Neural cell (in vitro differentiated cells): ENCODE measurements at regions not wholly inside any gene's neighbourhood (a gene's known extent, or its start where the extent isn't known, plus 50 kb on each side); places are given as distances from the start of the nearest gene placed in this dataset.

Experiments
- H2AFZ ChIP-seq: fragments of 200-600, 300-800 bp; sonication (generic), shearing (Covaris generic); 2 replicates; pipeline ENCODE4 v1.6.0; 2014; ENCODE audit warnings: low read depth, mild to moderate bottlenecking, antibody characterized with exemption, low read length, moderate library complexity
- H3F3A ChIP-seq: fragments of 200-600 bp; shearing (Covaris generic); 2 replicates; pipeline ENCODE4 v1.6.1; 2016; ENCODE audit warnings: mild to moderate bottlenecking, moderate library complexity, mixed read lengths, antibody characterized with exemption, low read length; ENCODE audit not compliant: insufficient read depth, poor library complexity, severe bottlenecking
- H3K27ac ChIP-seq: fragments of 200-600, 300-800 bp; sonication (generic), shearing (Covaris generic); 2 replicates; pipeline ENCODE4 v1.5.1; 2014; ENCODE audit warnings: mild to moderate bottlenecking, low read length, moderate library complexity
- H3K27me3 ChIP-seq: fragments of 300-800, 200-600 bp; sonication (generic), shearing (Covaris generic); 2 replicates; pipeline ENCODE4 v1.6.0; 2014; ENCODE audit warnings: mild to moderate bottlenecking, low read depth, low read length, moderate library complexity; ENCODE audit not compliant: insufficient read depth
- H3K36me3 ChIP-seq: fragments of 300-800, 200-600 bp; sonication (generic), shearing (Covaris generic); 2 replicates; pipeline ENCODE4 v1.5.1; 2014; ENCODE audit warnings: mild to moderate bottlenecking, antibody characterized with exemption, low read length, moderate library complexity; ENCODE audit not compliant: insufficient read depth
- H3K4me2 ChIP-seq: fragments of 300-800, 200-600 bp; sonication (generic), shearing (Covaris generic); 2 replicates; pipeline ENCODE4 v1.6.0; 2014; ENCODE audit warnings: mild to moderate bottlenecking, low read length
- H3K4me3 ChIP-seq: fragments of 300-800, 200-600 bp; sonication (generic), shearing (Covaris generic); 2 replicates; pipeline ENCODE4 v1.5.1; 2014; ENCODE audit warnings: mild to moderate bottlenecking, low read length, moderate library complexity
- H3K79me2 ChIP-seq: fragments of 200-600 bp; shearing (Covaris generic); replicated peaks from 2 replicates; pipeline ENCODE4 v1.6.0; 2014; ENCODE audit warnings: mild to moderate bottlenecking, low read length, moderate library complexity; ENCODE audit not compliant: insufficient read depth
- H3K9ac ChIP-seq: fragments of 300-800, 200-600 bp; sonication (generic), shearing (Covaris generic); 2 replicates; pipeline ENCODE4 v1.6.1; 2016; ENCODE audit warnings: mild to moderate bottlenecking, low read length, mixed read lengths
- H3K9me2 ChIP-seq: fragments of 200-600 bp; shearing (Covaris generic); 2 replicates; pipeline ENCODE4 v1.6.1; 2016; ENCODE audit warnings: mild to moderate bottlenecking, low read length, mixed read lengths; ENCODE audit not compliant: insufficient read depth
- H3K9me3 ChIP-seq: fragments of 200-600, 300-800 bp; sonication (generic), shearing (Covaris generic); 2 replicates; pipeline ENCODE4 v1.6.1; 2016; ENCODE audit warnings: mild to moderate bottlenecking, mixed run types, low read length, moderate library complexity, mixed read lengths
- H4K20me1 ChIP-seq: fragments of 200-600 bp; shearing (Covaris generic); 2 replicates; pipeline ENCODE4 v1.6.1; 2016; ENCODE audit warnings: mild to moderate bottlenecking, mixed run types; ENCODE audit not compliant: insufficient read depth
- CTCF ChIP-seq: fragments of 450-650 bp; IDR thresholded peaks from 2 replicates; pipeline ENCODE4 v1.5.1; 2014; ENCODE audit warnings: antibody characterized with exemption, mild to moderate bottlenecking, moderate library complexity; ENCODE audit not compliant: poor library complexity, severe bottlenecking
- EP300 ChIP-seq: fragments of 450-650 bp; conservative IDR thresholded peaks from 2 replicates; pipeline ENCODE4 v1.6.1; 2014; ENCODE audit warnings: antibody characterized with exemption, mild to moderate bottlenecking, moderate library complexity; ENCODE audit not compliant: poor library complexity, severe bottlenecking
- EZH2 ChIP-seq: fragments of 200-600, 300-800 bp; shearing (Covaris generic), sonication (generic); IDR thresholded peaks from 2 replicates; pipeline ENCODE4 v1.6.1; 2014; ENCODE audit warnings: antibody characterized with exemption, low read length, borderline replicate concordance, mild to moderate bottlenecking; ENCODE audit not compliant: insufficient read depth, poor library complexity, severe bottlenecking
- MXI1 ChIP-seq: fragments of 450-650 bp; conservative IDR thresholded peaks from 2 replicates; pipeline ENCODE4 v1.6.1; 2014; ENCODE audit warnings: antibody characterized with exemption, mild to moderate bottlenecking; ENCODE audit not compliant: poor library complexity, severe bottlenecking
- POLR2AphosphoS5 ChIP-seq: IDR thresholded peaks from 2 replicates; pipeline ENCODE4 v1.6.1; 2012
- RAD21 ChIP-seq: fragments of 450-650 bp; conservative IDR thresholded peaks from 2 replicates; pipeline ENCODE4 v1.6.1; 2014; ENCODE audit warnings: antibody characterized with exemption, mild to moderate bottlenecking, moderate library complexity
- REST ChIP-seq: IDR thresholded peaks from 2 replicates; pipeline ENCODE4 v1.6.1; 2012; ENCODE audit warnings: borderline replicate concordance
- SMC3 ChIP-seq: fragments of 450-650 bp; conservative IDR thresholded peaks from 2 replicates; pipeline ENCODE4 v1.6.1; 2014; ENCODE audit warnings: antibody characterized with exemption, mild to moderate bottlenecking, moderate library complexity; ENCODE audit not compliant: poor library complexity
- TAF1 ChIP-seq: IDR thresholded peaks from 2 replicates; pipeline ENCODE4 v1.6.1; 2012; ENCODE audit warnings: low read depth

GRCh38 chr7:155211173-155211572, 86.5 kb upstream of the INSIG1 start:
- Histone ChIP-seq H3K27ac (no peak overlapping the region), H4K20me1 (no peaks in the 10 kb centered on the region), H3K4me2 (no peak overlapping the region), H3K9ac (no peak overlapping the region), H2AFZ (no peak overlapping the region), H3K27me3 (no peaks in the 10 kb centered on the region), H3K4me3 (no peak overlapping the region), H3K36me3 (no peaks in the 10 kb centered on the region), H3K79me2 (no peaks in the 10 kb centered on the region), H3F3A (no peaks in the 10 kb centered on the region), H3K9me3 (no peaks in the 10 kb centered on the region), H3K9me2 (no peaks in the 10 kb centered on the region)
- TF ChIP-seq TAF1 (no peak), RAD21 (no peak), EP300 (no peak), REST (no peak), POLR2AphosphoS5 (no peak), EZH2 (no peak), SMC3 (no peak), CTCF (no peak), MXI1 (no peak)

- no peak overlapping the region for H3K4me3 ChIP-seq
- H3K9ac ChIP-seq = no peak overlapping the region
- H3K4me2 ChIP-seq = no peak overlapping the region
- H3K9me2 ChIP-seq = no peaks in the 10 kb centered on the region
- H4K20me1 ChIP-seq = no peaks in the 10 kb centered on the region
- no peaks in the 10 kb centered on the region for H3K36me3 ChIP-seq
- H3K79me2 ChIP-seq = no peaks in the 10 kb centered on the region
- no peak for TF ChIP-seq EZH2
- no peak for TF ChIP-seq EP300
- no peak for TF ChIP-seq MXI1
- TF ChIP-seq REST = no peak
- TF ChIP-seq TAF1 = no peak
- TF ChIP-seq SMC3 = no peak
- no peak for TF ChIP-seq RAD21
- no peak for TF ChIP-seq POLR2AphosphoS5
- no peak for TF ChIP-seq CTCF
- no peak overlapping the region for H3K27ac ChIP-seq
- H3K9me3 ChIP-seq = no peaks in the 10 kb centered on the region
- H3F3A ChIP-seq = no peaks in the 10 kb centered on the region
- no peak overlapping the region for H2AFZ ChIP-seq
- H3K27me3 ChIP-seq = no peaks in the 10 kb centered on the region
These were observed 85.9 kb upstream of the INSIG1 start for GRCh38 chr7:155211761-155212160.
